ENCODE measurements at regions not wholly inside any gene's neighbourhood (a gene's known extent, or its start where the extent isn't known, plus 50 kb on each side); places are given as distances from the start of the nearest gene placed in this dataset.

GRCh38 chr4:140300271-140300970, 73.0 kb upstream of the SCOC start:
- Histone ChIP-seq H3K4me3 (ENCODE audit: low read depth in 1 of 2, low read length in 2 of 2) (no peak overlapping the region), H3K9me3 (ENCODE audit: control insufficient read depth in 1 of 2, low read length in 2 of 2) (no peaks in the 10 kb centered on the region), H3K27ac (ENCODE audit: low read length) (no peak overlapping the region), H3K4me1 (ENCODE audit: control insufficient read depth in 1 of 2, insufficient read depth in 2 of 2, low read length in 2 of 2) (no peaks in the 10 kb centered on the region), H3K27me3 (ENCODE audit: low read depth, low read length) (no peaks in the 10 kb centered on the region), H3K36me3 (ENCODE audit: control insufficient read depth in 1 of 2, insufficient read depth in 2 of 2, low read length in 2 of 2) (no peaks in the 10 kb centered on the region)

GRCh38 chr4:140298001-140298400, 75.4 kb upstream of the SCOC start:
- Histone ChIP-seq H3K4me3 (ENCODE audit: low read depth in 1 of 2, low read length in 2 of 2) (no peak overlapping the region), H3K27ac (ENCODE audit: low read length) (no peak overlapping the region), H3K27me3 (ENCODE audit: low read depth, low read length) (no peaks in the 10 kb centered on the region), H3K9me3 (ENCODE audit: control insufficient read depth in 1 of 2, low read length in 2 of 2) (no peaks in the 10 kb centered on the region), H3K36me3 (ENCODE audit: control insufficient read depth in 1 of 2, insufficient read depth in 2 of 2, low read length in 2 of 2) (no peaks in the 10 kb centered on the region), H3K4me1 (ENCODE audit: control insufficient read depth in 1 of 2, insufficient read depth in 2 of 2, low read length in 2 of 2) (no peaks in the 10 kb centered on the region)

GRCh38 chr4:140297221-140297570, 76.2 kb upstream of the SCOC start:
- no peaks in the 10 kb centered on the region for H3K9me3 ChIP-seq (ENCODE audit: control insufficient read depth in 1 of 2, low read length in 2 of 2)
- H3K27ac ChIP-seq (ENCODE audit: low read length), result no peak overlapping the region
- H3K36me3 ChIP-seq (ENCODE audit: control insufficient read depth in 1 of 2, insufficient read depth in 2 of 2, low read length in 2 of 2), result no peaks in the 10 kb centered on the region
- H3K4me1 ChIP-seq (ENCODE audit: control insufficient read depth in 1 of 2, insufficient read depth in 2 of 2, low read length in 2 of 2), result no peaks in the 10 kb centered on the region
- no peaks in the 10 kb centered on the region for H3K27me3 ChIP-seq (ENCODE audit: low read depth, low read length)
- H3K4me3 ChIP-seq (ENCODE audit: low read depth in 1 of 2, low read length in 2 of 2), result peak overlapping the region in 1 of 2 donors; percentile 2

DNA sequence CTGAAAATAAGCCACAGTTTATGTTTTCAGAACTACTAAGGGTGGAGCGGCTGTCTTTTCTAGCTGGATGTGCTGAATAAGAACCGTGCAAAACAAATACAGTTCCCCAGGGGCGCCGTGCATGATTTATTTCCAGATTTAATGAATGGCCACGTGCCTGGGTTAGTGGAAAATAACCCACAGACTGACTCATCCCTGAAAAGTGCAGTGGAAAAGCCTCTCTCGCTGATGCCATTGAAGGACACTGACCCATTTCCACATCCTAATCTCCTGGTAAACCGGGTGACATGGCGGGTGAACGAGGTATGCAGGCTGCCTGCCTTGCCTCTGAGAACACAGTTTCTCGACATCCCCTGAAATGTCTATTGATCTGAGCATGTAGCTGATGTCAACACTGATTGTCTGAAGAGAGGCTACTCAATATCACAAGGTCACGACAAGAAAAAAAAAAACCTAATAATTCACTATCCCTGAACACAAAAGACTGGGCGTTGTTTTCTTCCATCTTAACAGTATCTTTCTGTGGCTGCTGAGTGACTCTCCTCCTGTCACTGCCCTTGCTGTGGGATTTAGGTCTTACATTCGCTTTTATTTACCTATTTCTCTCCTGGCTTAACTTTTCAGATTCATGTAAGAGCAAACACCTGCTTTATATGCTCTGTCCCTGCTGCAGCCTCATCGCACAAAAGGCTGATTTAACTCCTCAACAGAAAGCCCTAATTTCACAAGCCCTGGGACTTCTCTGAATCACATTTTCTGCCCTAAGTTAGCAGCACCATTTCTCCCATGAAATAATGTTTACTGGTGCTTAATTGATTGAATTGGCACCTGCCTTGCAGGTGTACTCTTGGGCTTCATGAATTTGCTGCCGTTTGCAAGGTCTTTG, 76.9 kb upstream of the SCOC start:
- peak overlapping the region in 1 of 2 donors; percentile 2 for H3K4me3 ChIP-seq (ENCODE audit: low read depth in 1 of 2, low read length in 2 of 2)
- no peak overlapping the region for H3K27ac ChIP-seq (ENCODE audit: low read length)

GRCh38 chr4:140293979-140294378, 79.5 kb upstream of the SCOC start:
- Histone ChIP-seq H3K27ac (ENCODE audit: low read length) (no peak overlapping the region), H3K27me3 (ENCODE audit: low read depth, low read length) (no peaks in the 10 kb centered on the region), H3K4me3 (ENCODE audit: low read depth in 1 of 2, low read length in 2 of 2) (no peak overlapping the region), H3K36me3 (ENCODE audit: control insufficient read depth in 1 of 2, insufficient read depth in 2 of 2, low read length in 2 of 2) (no peaks in the 10 kb centered on the region), H3K9me3 (ENCODE audit: control insufficient read depth in 1 of 2, low read length in 2 of 2) (no peaks in the 10 kb centered on the region), H3K4me1 (ENCODE audit: control insufficient read depth in 1 of 2, insufficient read depth in 2 of 2, low read length in 2 of 2) (no peaks in the 10 kb centered on the region)

More for the DNA sequence above, 76.9 kb upstream of the SCOC start:
- Histone ChIP-seq H3K27me3 (ENCODE audit: low read depth, low read length) (no peaks in the 10 kb centered on the region), H3K9me3 (ENCODE audit: control insufficient read depth in 1 of 2, low read length in 2 of 2) (no peaks in the 10 kb centered on the region), H3K36me3 (ENCODE audit: control insufficient read depth in 1 of 2, insufficient read depth in 2 of 2, low read length in 2 of 2) (no peaks in the 10 kb centered on the region), H3K4me1 (ENCODE audit: control insufficient read depth in 1 of 2, insufficient read depth in 2 of 2, low read length in 2 of 2) (no peaks in the 10 kb centered on the region)

DNA sequence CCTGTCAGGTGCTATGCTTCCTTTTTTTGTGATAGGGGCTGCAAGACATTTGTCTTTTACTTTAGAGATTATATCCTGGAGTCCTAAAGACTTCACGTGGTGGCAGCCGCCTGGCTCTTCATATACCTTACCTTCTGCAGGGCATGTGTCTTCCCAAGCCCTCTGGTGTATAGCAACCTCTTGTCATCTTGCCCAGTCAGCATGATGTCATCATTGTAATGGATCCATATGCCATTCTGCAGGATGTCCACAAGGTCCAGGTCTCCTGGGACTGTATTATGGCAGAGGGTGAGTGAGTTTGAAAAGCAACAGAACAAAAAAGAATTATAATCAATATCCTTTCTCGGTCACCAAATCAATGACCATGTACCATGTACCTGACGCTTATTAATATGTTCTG, 82.2 kb upstream of the SCOC start:
- H3K9me3 ChIP-seq (ENCODE audit: control insufficient read depth in 1 of 2, low read length in 2 of 2), result no peaks in the 10 kb centered on the region

GRCh38 chr4:140289486-140289885, 84.0 kb upstream of the SCOC start:
- no peaks in the 10 kb centered on the region for H3K36me3 ChIP-seq (ENCODE audit: control insufficient read depth in 1 of 2, insufficient read depth in 2 of 2, low read length in 2 of 2)
- no peaks in the 10 kb centered on the region for H3K27me3 ChIP-seq (ENCODE audit: low read depth, low read length)
- H3K27ac ChIP-seq (ENCODE audit: low read length), result no peak overlapping the region
- no peak overlapping the region for H3K4me3 ChIP-seq (ENCODE audit: low read depth in 1 of 2, low read length in 2 of 2)
- H3K4me1 ChIP-seq (ENCODE audit: control insufficient read depth in 1 of 2, insufficient read depth in 2 of 2, low read length in 2 of 2), result no peaks in the 10 kb centered on the region
- no peaks in the 10 kb centered on the region for H3K9me3 ChIP-seq (ENCODE audit: control insufficient read depth in 1 of 2, low read length in 2 of 2)

More for the DNA sequence above, 82.2 kb upstream of the SCOC start:
- H3K4me1 ChIP-seq (ENCODE audit: control insufficient read depth in 1 of 2, insufficient read depth in 2 of 2, low read length in 2 of 2), result no peaks in the 10 kb centered on the region
- no peaks in the 10 kb centered on the region for H3K27me3 ChIP-seq (ENCODE audit: low read depth, low read length)
- H3K27ac ChIP-seq (ENCODE audit: low read length), result no peak overlapping the region
- no peak overlapping the region for H3K4me3 ChIP-seq (ENCODE audit: low read depth in 1 of 2, low read length in 2 of 2)
- H3K36me3 ChIP-seq (ENCODE audit: control insufficient read depth in 1 of 2, insufficient read depth in 2 of 2, low read length in 2 of 2), result no peaks in the 10 kb centered on the region

DNA sequence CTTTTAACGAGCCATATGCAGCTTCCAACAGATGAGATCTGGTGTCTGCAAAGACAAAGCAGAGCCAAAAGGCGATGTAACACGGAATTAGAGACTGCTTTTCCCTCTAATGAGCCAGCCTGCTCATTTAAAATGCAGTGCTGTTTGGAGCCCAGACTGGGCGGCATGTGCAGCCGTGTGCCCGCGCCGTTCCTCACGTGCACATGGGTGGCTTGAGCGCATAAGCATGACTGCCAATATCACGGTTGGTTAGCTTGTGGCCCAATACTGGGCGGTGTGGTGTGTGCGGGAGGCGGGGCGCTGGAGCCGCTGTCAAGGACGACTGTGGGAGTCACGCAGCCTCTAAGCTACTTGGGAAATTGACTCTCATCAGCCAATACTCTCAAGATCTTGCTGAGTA, 87.0 kb upstream of the SCOC start:
- no peaks in the 10 kb centered on the region for H3K9me3 ChIP-seq (ENCODE audit: control insufficient read depth in 1 of 2, low read length in 2 of 2)
- no peak overlapping the region for H3K4me3 ChIP-seq (ENCODE audit: low read depth in 1 of 2, low read length in 2 of 2)

DNA sequence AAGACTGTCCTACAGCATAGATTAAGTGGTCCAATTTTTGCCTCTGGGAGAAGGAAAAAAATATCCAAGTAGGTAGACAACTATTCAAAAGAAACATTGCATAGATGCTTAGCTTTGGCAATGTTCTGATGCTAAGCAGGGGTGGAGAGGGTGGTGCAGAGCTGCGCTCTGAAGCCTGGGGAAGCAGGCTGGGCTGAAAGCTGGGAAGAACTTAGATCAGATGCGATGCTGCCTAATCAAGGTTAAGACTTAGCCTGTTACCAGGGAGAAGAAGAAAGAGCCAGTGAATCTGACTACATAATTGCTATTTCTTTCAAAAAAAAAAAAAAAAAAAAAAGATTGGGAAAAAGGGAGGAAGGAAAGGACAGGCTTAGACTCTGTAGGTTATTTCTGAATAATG, 89.0 kb upstream of the SCOC start:
- Histone ChIP-seq H3K36me3 (ENCODE audit: control insufficient read depth in 1 of 2, insufficient read depth in 2 of 2, low read length in 2 of 2) (no peaks in the 10 kb centered on the region), H3K4me3 (ENCODE audit: low read depth in 1 of 2, low read length in 2 of 2) (no peak overlapping the region), H3K9me3 (ENCODE audit: control insufficient read depth in 1 of 2, low read length in 2 of 2) (no peaks in the 10 kb centered on the region), H3K4me1 (ENCODE audit: control insufficient read depth in 1 of 2, insufficient read depth in 2 of 2, low read length in 2 of 2) (no peaks in the 10 kb centered on the region), H3K27ac (ENCODE audit: low read length) (no peak overlapping the region), H3K27me3 (ENCODE audit: low read depth, low read length) (no peaks in the 10 kb centered on the region)

More for the DNA sequence above, 87.0 kb upstream of the SCOC start:
- Histone ChIP-seq H3K27me3 (ENCODE audit: low read depth, low read length) (no peaks in the 10 kb centered on the region), H3K36me3 (ENCODE audit: control insufficient read depth in 1 of 2, insufficient read depth in 2 of 2, low read length in 2 of 2) (no peaks in the 10 kb centered on the region), H3K27ac (ENCODE audit: low read length) (no peak overlapping the region), H3K4me1 (ENCODE audit: control insufficient read depth in 1 of 2, insufficient read depth in 2 of 2, low read length in 2 of 2) (no peaks in the 10 kb centered on the region)

- Histone ChIP-seq H3K27ac (ENCODE audit: low read length) (no peak overlapping the region), H3K4me1 (ENCODE audit: control insufficient read depth in 1 of 2, insufficient read depth in 2 of 2, low read length in 2 of 2) (no peaks in the 10 kb centered on the region), H3K9me3 (ENCODE audit: control insufficient read depth in 1 of 2, low read length in 2 of 2) (no peaks in the 10 kb centered on the region), H3K4me3 (ENCODE audit: low read depth in 1 of 2, low read length in 2 of 2) (no peak overlapping the region), H3K36me3 (ENCODE audit: control insufficient read depth in 1 of 2, insufficient read depth in 2 of 2, low read length in 2 of 2) (no peaks in the 10 kb centered on the region), H3K27me3 (ENCODE audit: low read depth, low read length) (no peaks in the 10 kb centered on the region)
Observed at GRCh38 chr4:140281828-140282552, 91.5 kb upstream of the SCOC start.

DNA sequence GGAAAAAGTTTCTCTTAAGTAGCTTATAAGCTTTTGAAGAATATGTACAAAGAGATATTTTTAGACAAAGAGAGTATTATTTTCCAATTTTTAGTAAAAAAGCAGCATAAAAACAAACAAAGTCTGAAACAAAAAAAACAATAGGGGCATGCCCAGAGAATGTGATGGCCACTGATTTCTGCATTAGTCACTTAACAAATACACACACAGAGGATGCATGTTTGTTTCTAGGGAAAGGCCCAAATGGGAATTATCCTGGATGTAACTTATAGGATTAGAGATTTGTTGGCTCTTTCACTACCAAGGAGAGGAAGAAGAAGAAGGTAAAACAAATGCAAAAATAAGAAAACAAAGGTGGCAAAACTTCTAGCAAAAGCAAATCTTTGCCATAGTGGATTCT, 95.9 kb upstream of the SCOC start:
- H3K27ac ChIP-seq (ENCODE audit: low read length), result no peak overlapping the region
- H3K27me3 ChIP-seq (ENCODE audit: low read depth, low read length), result no peaks in the 10 kb centered on the region
- H3K36me3 ChIP-seq (ENCODE audit: control insufficient read depth in 1 of 2, insufficient read depth in 2 of 2, low read length in 2 of 2), result no peaks in the 10 kb centered on the region
- H3K4me3 ChIP-seq (ENCODE audit: low read depth in 1 of 2, low read length in 2 of 2), result no peak overlapping the region
- no peaks in the 10 kb centered on the region for H3K4me1 ChIP-seq (ENCODE audit: control insufficient read depth in 1 of 2, insufficient read depth in 2 of 2, low read length in 2 of 2)
- no peaks in the 10 kb centered on the region for H3K9me3 ChIP-seq (ENCODE audit: control insufficient read depth in 1 of 2, low read length in 2 of 2)

Data from muscle layer of duodenum (tissue), 2 donors.